ENCODE measurements at regions not wholly inside any gene's neighbourhood (a gene's known extent, or its start where the extent isn't known, plus 50 kb on each side); places are given as distances from the start of the nearest gene placed in this dataset.
"Not testable (repeated sequence)": the region's sequence is repeated elsewhere in the genome, so short reads cannot be mapped to it uniquely, and the experiment has no call there.

DNA sequence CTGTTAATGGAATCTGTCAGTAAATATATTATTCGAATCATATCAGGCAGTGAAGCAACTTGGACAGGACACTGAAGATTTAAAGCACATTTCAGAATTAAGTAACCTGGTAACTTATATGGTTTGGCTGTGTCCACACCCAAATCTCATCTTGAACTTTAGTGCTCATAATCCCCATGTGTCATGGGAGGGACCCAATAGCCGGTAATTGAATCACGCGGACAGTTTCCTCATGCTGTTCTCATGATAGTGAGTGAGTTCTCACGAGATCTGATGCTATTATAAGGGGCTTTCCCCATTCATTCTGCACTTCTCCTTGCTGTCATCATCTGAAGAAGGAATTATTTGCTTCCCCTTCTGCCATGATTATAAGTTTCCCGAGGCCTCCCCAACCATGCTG, 83.2 kb upstream of the COL1A2 start:
- intact Hi-C loops (cut with DNase I), result no loop called here
- Histone ChIP-seq H3K4me3 (no peak overlapping the region), H3K4me1 (peaks cover 7% of the 10 kb centered on the region), H3K36me3 (no peaks in the 10 kb centered on the region), H3K27ac (no peak overlapping the region), H3K27me3 (no peaks in the 10 kb centered on the region), H3K9me3 (no peaks in the 10 kb centered on the region)
- ATAC-seq (no peak), DNase-seq (no peak)
- TF ChIP-seq, protein P1, sequence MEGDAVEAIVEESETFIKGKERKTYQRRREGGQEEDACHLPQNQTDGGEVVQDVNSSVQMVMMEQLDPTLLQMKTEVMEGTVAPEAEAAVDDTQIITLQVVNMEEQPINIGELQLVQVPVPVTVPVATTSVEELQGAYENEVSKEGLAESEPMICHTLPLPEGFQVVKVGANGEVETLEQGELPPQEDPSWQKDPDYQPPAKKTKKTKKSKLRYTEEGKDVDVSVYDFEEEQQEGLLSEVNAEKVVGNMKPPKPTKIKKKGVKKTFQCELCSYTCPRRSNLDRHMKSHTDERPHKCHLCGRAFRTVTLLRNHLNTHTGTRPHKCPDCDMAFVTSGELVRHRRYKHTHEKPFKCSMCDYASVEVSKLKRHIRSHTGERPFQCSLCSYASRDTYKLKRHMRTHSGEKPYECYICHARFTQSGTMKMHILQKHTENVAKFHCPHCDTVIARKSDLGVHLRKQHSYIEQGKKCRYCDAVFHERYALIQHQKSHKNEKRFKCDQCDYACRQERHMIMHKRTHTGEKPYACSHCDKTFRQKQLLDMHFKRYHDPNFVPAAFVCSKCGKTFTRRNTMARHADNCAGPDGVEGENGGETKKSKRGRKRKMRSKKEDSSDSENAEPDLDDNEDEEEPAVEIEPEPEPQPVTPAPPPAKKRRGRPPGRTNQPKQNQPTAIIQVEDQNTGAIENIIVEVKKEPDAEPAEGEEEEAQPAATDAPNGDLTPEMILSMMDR (IDR thresholded peaks at IDR 0.05), result no peak

DNA sequence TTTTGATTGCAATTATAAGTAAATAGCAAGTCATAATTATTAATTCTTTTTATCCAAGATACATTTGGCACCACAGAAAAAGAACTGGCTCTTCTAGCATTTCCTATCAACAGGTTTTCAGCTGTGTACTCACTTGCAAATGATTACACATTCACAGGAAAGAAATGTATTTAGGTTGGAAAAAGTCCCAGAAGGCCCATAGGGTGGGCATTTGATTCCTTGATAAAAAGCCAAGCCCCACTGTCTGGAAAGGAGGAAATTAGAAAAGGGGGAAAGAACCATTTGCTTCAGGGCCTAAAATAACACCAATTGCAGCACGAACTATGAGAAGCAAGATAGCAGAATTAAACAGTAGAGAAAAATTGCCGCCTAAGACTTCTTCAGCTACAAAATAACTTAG, 80.8 kb upstream of the COL1A2 start:
- intact Hi-C loops (cut with DNase I), result no loop called here
- Histone ChIP-seq H3K4me1 (peaks cover 7% of the 10 kb centered on the region), H3K27ac (no peak overlapping the region), H3K36me3 (no peaks in the 10 kb centered on the region), H3K9me3 (no peaks in the 10 kb centered on the region), H3K4me3 (no peak overlapping the region), H3K27me3 (no peaks in the 10 kb centered on the region)
- ATAC-seq (no peak), DNase-seq (no peak)
- TF ChIP-seq, protein P1 (IDR thresholded peaks at IDR 0.05), result no peak

DNA sequence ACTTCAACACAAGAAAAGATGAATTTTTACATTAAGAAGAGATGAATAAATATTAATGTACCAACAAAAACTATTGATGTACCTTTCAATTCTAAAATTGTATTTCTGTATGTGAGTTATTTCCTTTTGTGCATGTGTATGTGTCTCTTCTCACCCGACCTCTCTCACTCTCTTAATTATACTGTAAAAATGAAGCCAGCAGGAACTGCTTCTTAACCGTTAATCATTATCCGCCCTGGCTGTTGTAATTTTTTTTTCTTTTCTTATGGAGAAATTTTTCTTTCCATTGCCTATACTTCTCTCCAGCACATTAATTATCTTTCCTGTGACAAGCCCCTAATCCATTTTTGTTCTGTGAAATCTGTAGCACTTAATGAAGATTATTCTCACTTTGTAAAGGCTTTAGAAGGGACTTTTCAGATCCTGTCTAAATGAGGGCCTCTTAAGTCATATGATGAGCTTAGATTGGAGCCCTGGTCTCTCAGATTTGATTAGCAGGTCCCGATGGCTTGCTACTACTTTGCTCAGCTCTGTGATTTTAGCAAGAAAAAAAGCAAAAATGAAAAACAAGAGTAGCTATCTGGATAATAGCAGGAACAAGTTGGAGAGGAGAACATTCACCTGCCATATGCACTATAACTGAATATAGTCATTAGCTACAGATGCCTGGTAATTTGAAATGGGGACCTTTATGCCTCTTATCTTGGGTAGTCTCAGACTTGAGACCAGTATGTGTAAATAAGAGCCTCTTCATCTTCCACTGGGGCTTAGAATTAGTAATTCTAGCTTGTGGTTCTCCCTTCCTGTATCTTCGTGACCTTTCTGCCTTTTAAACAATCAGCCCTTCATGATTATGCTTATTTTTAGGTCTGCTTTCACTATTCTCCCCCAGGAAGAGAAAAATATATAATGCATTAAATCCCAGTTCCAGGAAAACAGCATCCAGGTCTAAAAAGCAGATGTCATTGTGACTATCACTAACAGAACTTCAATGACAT, 80.0 kb upstream of the COL1A2 start:
- Histone ChIP-seq H3K4me1 (peaks cover 7% of the 10 kb centered on the region), H3K4me3 (no peak overlapping the region), H3K27me3 (no peaks in the 10 kb centered on the region), H3K9me3 (no peaks in the 10 kb centered on the region), H3K36me3 (no peaks in the 10 kb centered on the region), H3K27ac (no peak overlapping the region)
- intact Hi-C loops (cut with DNase I), result no loop called here
- TF ChIP-seq, protein P1 (IDR thresholded peaks at IDR 0.05), result no peak
- ATAC-seq (no peak), DNase-seq (no peak)

DNA sequence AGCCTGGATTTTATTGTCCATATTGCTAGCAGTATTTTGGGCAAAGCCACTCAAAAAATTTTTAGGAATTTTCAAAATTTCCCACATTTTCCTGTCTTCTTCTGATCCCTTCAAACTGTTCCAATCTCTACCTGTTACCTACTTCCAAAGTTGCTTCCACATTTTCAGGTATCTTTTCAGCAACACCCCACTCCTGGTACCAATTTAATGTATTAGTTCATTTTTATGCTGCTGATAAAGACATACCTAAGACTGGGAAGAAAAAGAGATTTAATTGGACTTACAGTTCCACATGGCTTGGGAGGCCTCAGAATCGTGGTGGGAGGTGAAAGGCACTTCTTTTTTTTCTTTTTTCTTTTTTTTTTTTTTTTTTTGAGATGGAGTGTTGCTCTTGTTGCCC, 73.6 kb upstream of the COL1A2 start:
- ATAC-seq; H3K27me3 ChIP-seq; H3K4me1 ChIP-seq; H3K27ac ChIP-seq; H3K9me3 ChIP-seq; H3K36me3 ChIP-seq; DNase-seq; H3K4me3 ChIP-seq; intact Hi-C loops (cut with DNase I): not testable (repeated sequence)

DNA sequence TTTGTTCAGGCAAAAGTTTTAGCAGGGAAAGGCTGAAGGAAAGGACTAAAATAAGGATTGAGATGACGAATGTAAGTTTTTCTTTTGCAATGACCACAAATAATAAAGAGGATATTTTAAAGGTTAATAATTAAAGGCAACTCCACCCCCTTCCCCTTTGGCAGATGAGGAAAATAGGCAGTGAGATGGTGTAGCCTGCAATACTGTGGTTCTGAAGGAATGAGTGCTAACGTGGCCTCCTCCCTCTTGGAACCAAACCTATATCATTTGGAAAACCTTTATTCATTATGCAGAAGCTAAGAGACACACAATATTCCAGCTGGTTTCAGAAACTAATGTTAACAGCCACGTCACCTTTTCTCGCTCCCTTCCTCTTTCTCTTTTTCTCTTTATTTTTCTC, 70.9 kb upstream of the COL1A2 start:
- DNase-seq, result no peak
- Histone ChIP-seq H3K36me3 (no peaks in the 10 kb centered on the region), H3K4me3 (no peak overlapping the region), H3K27ac (no peak overlapping the region), H3K4me1 (no peaks in the 10 kb centered on the region), H3K9me3 (peaks cover 2% of the 10 kb centered on the region), H3K27me3 (no peaks in the 10 kb centered on the region)
- no peak for ATAC-seq
- intact Hi-C loops (cut with DNase I), result no loop called here
- TF ChIP-seq, protein P1 (IDR thresholded peaks at IDR 0.05), result no peak

DNA sequence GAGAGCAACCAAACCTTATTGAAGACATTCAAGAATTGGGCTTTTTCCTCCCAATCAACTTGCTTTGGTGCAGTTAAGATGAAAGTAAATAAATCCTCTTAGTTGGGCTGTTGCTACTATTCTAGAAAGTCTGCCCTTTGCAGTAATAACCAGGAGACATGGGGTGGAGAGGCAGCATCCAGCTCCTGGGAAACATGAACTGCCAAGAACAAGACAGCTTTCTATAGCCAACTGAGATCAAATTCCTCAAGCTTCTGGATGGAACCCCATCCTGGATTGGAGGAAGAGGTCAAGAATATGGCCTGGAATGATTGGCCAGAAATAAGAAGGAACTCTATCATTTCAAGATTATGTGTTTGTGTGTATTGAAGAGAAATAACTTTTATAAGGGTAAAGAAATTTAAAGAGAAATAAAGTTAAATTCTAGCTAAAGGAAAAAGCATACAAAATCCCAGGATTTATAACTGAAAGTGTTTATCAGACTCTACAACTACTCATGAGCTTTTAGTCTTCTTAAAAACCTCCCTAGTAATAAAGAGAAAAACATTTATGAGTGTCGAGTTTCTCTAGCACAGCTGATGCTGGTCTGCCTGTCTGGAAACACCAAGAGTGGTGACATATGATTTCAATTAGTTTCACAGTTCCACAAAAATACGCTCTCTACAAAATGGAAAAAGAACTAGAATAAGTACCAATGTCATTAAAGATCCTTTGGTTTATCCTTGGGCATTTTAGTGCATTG, 70.1 kb upstream of the COL1A2 start:
- Histone ChIP-seq H3K36me3 (no peaks in the 10 kb centered on the region), H3K27ac (no peak overlapping the region), H3K4me3 (no peak overlapping the region), H3K9me3 (peaks cover 2% of the 10 kb centered on the region), H3K27me3 (no peaks in the 10 kb centered on the region), H3K4me1 (no peaks in the 10 kb centered on the region)
- ATAC-seq, result no peak
- no peak for DNase-seq
- intact Hi-C loops (cut with DNase I), result no loop called here
- TF ChIP-seq, protein P1 (IDR thresholded peaks at IDR 0.05), result no peak
